Esophagus muscularis mucosa (tissue), 4 donors: ENCODE measurements at regions not wholly inside any gene's neighbourhood (a gene's known extent, or its start where the extent isn't known, plus 50 kb on each side); places are given as distances from the start of the nearest gene placed in this dataset.

Experiments used
- DNase-seq: peaks from one replicate; pipeline ENCODE4 v3.0.0-alpha.2; 2017; ENCODE audit errors: extremely low spot score
- H3K27ac ChIP-seq, 4 donors: fragments of 200-600 bp; sonication (generic); replicated peaks in 1 of 4; 1 replicate in 3 of 4; 2 replicates in 1 of 4; pipeline ENCODE4 v1.5.1; 2016 to 2019; ENCODE audit warnings: mild to moderate bottlenecking in 1 of 4
- H3K27me3 ChIP-seq, 4 donors: fragments of 200-600 bp; sonication (generic); one replicate each; pipeline versions ENCODE4 v1.5.1 to v1.6.0; 2016 to 2019
- H3K36me3 ChIP-seq, 4 donors: fragments of 200-600 bp; sonication (generic); one replicate each; pipeline ENCODE4 v1.5.1; 2016 to 2019
- H3K4me1 ChIP-seq, 4 donors: fragments of 200-600 bp; sonication (generic); one replicate each; pipeline ENCODE4 v1.5.1; 2016 to 2019
- H3K4me3 ChIP-seq, 4 donors: fragments of 200-600 bp; sonication (generic); 1 replicate in 2 of 4; 2 replicates in 2 of 4; pipeline ENCODE4 v1.5.1; 2016 to 2019; ENCODE audit warnings: mild to moderate bottlenecking in 4 of 4, moderate library complexity in 1 of 4
- H3K9me3 ChIP-seq, 4 donors: fragments of 200-600 bp; sonication (generic); 1 replicate in 3 of 4; 2 replicates in 1 of 4; pipeline ENCODE4 v1.5.1; 2016 to 2019
- EP300 ChIP-seq: sonication (generic); formaldehyde crosslinking; IDR thresholded peaks from one replicate; pipeline ENCODE4 v1.6.1; 2017; ENCODE audit warnings: antibody characterized with exemption
- POLR2A ChIP-seq: fragments of 450-650 bp; IDR thresholded peaks from one replicate; pipeline ENCODE4 v1.6.1; 2017; ENCODE audit warnings: antibody characterized with exemption, moderate library complexity, mild to moderate bottlenecking, low read depth
- POLR2AphosphoS5 ChIP-seq, 2 donors: sonication (generic); formaldehyde crosslinking; IDR thresholded peaks; one replicate each; pipeline ENCODE4 v1.6.1; 2017; ENCODE audit warnings: antibody characterized with exemption in 2 of 2
- WGBS: methylation state at CpG from one replicate; pipeline ENCODE4 v1.1.5; 2018; 5-methylcytosine and 5-hydroxymethylcytosine counted together
- intact Hi-C: fragments of 100-400 bp; cut with DNase I; formaldehyde crosslinking; loops from one replicate; pipeline ENCODE4 v1.15.1; 2023
- small RNA-seq, 3 donors: library from RNA; depleted of rRNA; stranded (forward); fragments of <200 nt; gene quantifications; one replicate each; pipeline ENCODE3, GENCODE V24; 2016
- TF ChIP-seq, protein P1 (sequence below), 3 experiments: fragments of 200-600 bp in 2 of 3; fragments of 450-650 bp in 1 of 3; sonication (generic) in 2 of 3; IDR thresholded peaks; one replicate each; pipeline ENCODE4 v1.5.1; 2017 to 2019; ENCODE audit warnings: antibody characterized with exemption in 3 of 3, mild to moderate bottlenecking in 2 of 3, moderate library complexity in 1 of 3

DNA sequence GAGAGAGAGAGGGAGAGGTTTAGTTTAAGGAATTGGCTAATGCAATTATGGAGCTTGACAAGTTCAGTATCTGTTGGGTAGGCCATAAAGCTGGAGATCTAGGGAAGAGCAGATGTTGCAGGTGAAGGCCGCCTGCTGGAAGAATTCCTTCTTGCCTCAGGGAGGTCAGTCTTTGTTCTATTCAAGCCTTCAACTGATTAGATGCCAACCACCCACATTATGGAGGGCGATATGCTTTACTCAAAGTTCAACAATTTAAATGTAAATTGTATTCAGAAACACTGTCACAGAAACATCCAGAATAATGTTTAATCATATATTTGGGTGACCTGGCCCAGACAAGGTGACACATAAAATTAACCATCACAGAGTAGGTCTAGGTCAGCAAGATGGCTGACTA lies 51.7 kb upstream of the SSBP2 start:
- no peaks in the 10 kb centered on the region for H3K36me3 ChIP-seq
- H3K4me1 ChIP-seq: peaks cover 0 to 8% (median 3%) of the 10 kb centered on the region in 4 donors
- H3K27ac ChIP-seq: no peak overlapping the region
- peaks cover 0 to 11% (median 5%) of the 10 kb centered on the region in 4 donors for H3K9me3 ChIP-seq
- H3K27me3 ChIP-seq: no peaks in the 10 kb centered on the region
- no peak for TF ChIP-seq POLR2A
- TF ChIP-seq EP300: no peak
- TF ChIP-seq, protein P1, sequence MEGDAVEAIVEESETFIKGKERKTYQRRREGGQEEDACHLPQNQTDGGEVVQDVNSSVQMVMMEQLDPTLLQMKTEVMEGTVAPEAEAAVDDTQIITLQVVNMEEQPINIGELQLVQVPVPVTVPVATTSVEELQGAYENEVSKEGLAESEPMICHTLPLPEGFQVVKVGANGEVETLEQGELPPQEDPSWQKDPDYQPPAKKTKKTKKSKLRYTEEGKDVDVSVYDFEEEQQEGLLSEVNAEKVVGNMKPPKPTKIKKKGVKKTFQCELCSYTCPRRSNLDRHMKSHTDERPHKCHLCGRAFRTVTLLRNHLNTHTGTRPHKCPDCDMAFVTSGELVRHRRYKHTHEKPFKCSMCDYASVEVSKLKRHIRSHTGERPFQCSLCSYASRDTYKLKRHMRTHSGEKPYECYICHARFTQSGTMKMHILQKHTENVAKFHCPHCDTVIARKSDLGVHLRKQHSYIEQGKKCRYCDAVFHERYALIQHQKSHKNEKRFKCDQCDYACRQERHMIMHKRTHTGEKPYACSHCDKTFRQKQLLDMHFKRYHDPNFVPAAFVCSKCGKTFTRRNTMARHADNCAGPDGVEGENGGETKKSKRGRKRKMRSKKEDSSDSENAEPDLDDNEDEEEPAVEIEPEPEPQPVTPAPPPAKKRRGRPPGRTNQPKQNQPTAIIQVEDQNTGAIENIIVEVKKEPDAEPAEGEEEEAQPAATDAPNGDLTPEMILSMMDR (IDR thresholded peaks at IDR 0.05): no peak
- TF ChIP-seq POLR2AphosphoS5 (IDR thresholded peaks at IDR 0.05): no peak
- intact Hi-C loops: no loop called here
- no peak for DNase-seq
- no peak overlapping the region for H3K4me3 ChIP-seq
- WGBS: 91% methylated on average over 2 of the region's 2 CpGs

GRCh38 chr5:81802020-81802419 lies 51.1 kb upstream of the SSBP2 start:
- Histone ChIP-seq H3K4me1 (peaks cover 0 to 8% (median 3%) of the 10 kb centered on the region in 4 donors), H3K4me3 (no peak overlapping the region), H3K27ac (no peak overlapping the region), H3K27me3 (no peaks in the 10 kb centered on the region), H3K36me3 (no peaks in the 10 kb centered on the region), H3K9me3 (peaks cover 0 to 7% (median 2%) of the 10 kb centered on the region in 4 donors)
- no peak for DNase-seq
- WGBS: 84% methylated on average over 2 of the region's 2 CpGs
- TF ChIP-seq POLR2A: no peak
- TF ChIP-seq EP300: no peak
- TF ChIP-seq POLR2AphosphoS5 (IDR thresholded peaks at IDR 0.05): no peak
- TF ChIP-seq, protein P1 (IDR thresholded peaks at IDR 0.05): no peak
- intact Hi-C loops: no loop called here

GRCh38 chr5:81800797-81801196 lies 49.9 kb upstream of the SSBP2 start:
- Histone ChIP-seq H3K36me3 (no peaks in the 10 kb centered on the region), H3K9me3 (no peaks in the 10 kb centered on the region), H3K27ac (no peak overlapping the region), H3K27me3 (no peaks in the 10 kb centered on the region), H3K4me3 (no peak overlapping the region), H3K4me1 (peaks cover 0 to 8% (median 3%) of the 10 kb centered on the region in 4 donors)
- no peak for DNase-seq
- 38% methylated on average over 1 of the region's 1 CpG for WGBS
- TF ChIP-seq POLR2A (no peak), EP300 (no peak), POLR2AphosphoS5 (IDR thresholded peaks at IDR 0.05) (no peak)
- TF ChIP-seq, protein P1 (IDR thresholded peaks at IDR 0.05): no peak
- intact Hi-C loops: no loop called here

Small RNAs in the stretch of these regions (small RNA-seq; reads per million reads assigned to genes)
- 0 reads per million in 3 donors for gene SEM1P1
